Natural killer cell (primary cell): ENCODE measurements at regions not wholly inside any gene's neighbourhood (a gene's known extent, or its start where the extent isn't known, plus 50 kb on each side); places are given as distances from the start of the nearest gene placed in this dataset.

Source experiments
- ATAC-seq, 3 donors: fragments of 150-1000 bp in 2 of 3; fragments of 200-7000 bp in 1 of 3; cut with Tn5 transposase; 1 replicate in 1 of 3; 2 replicates in 2 of 3; pipeline ENCODE4 v1.10.0; 2021; ENCODE audit warnings: mild to moderate bottlenecking in 2 of 3, moderate library complexity in 2 of 3
- DNase-seq, 2 donors: peaks; one replicate each; pipeline versions ENCODE4 v3.0.0 to v3.0.0-alpha.2; 2013 to 2021; ENCODE audit warnings: mixed read lengths in 1 of 2
- H3K27ac ChIP-seq: one replicate; pipeline ENCODE4 v1.5.1; 2013; ENCODE audit warnings: mild to moderate bottlenecking, low read length
- H3K27me3 ChIP-seq: one replicate; pipeline ENCODE4 v1.6.1; 2013; ENCODE audit warnings: low read length; ENCODE audit not compliant: control insufficient read depth, insufficient read depth
- H3K36me3 ChIP-seq: one replicate; pipeline ENCODE4 v1.6.1; 2013; ENCODE audit warnings: low read length; ENCODE audit not compliant: control insufficient read depth, insufficient read depth
- H3K4me1 ChIP-seq: one replicate; pipeline ENCODE4 v1.6.1; 2013; ENCODE audit warnings: low read length; ENCODE audit not compliant: control insufficient read depth, insufficient read depth
- H3K4me3 ChIP-seq: one replicate; pipeline ENCODE4 v1.5.1; 2013; ENCODE audit warnings: low read length
- H3K9me3 ChIP-seq: one replicate; pipeline ENCODE4 v1.6.1; 2013; ENCODE audit warnings: low read length; ENCODE audit not compliant: control insufficient read depth, insufficient read depth
- H3K27ac Mint-ChIP-seq, 2 donors: one replicate each; pipeline ENCODE4 v1.8.0; 2022; ENCODE audit warnings: mild to moderate bottlenecking in 2 of 2, mixed read lengths in 2 of 2, moderate library complexity in 1 of 2
- H3K27me3 Mint-ChIP-seq, 2 donors: one replicate each; pipeline ENCODE4 v1.8.0; 2022; ENCODE audit warnings: low read depth in 2 of 2, mixed read lengths in 2 of 2
- H3K36me3 Mint-ChIP-seq: one replicate; pipeline ENCODE4 v1.8.0; 2022; ENCODE audit warnings: mixed read lengths
- H3K4me1 Mint-ChIP-seq, 2 donors: one replicate each; pipeline ENCODE4 v1.8.0; 2022; ENCODE audit warnings: mixed read lengths in 2 of 2
- H3K4me3 Mint-ChIP-seq: one replicate; pipeline ENCODE4 v1.8.0; 2022; ENCODE audit warnings: mild to moderate bottlenecking, moderate library complexity, mixed read lengths
- H3K9me3 Mint-ChIP-seq, 2 donors: one replicate each; pipeline ENCODE4 v1.8.0; 2022; ENCODE audit warnings: mixed read lengths in 2 of 2
- WGBS: methylation state at CpG from one replicate; pipeline ENCODE4 v1.1.7; 2013; ENCODE audit warnings: missing lambda C conversion rate; ENCODE audit not compliant: insufficient coverage; 5-methylcytosine and 5-hydroxymethylcytosine counted together
- intact Hi-C: fragments of 100-400 bp; cut with micrococcal nuclease; formaldehyde crosslinking; loops from one replicate; pipeline ENCODE4 v1.14.2; 2022
- TF ChIP-seq, protein P1 (sequence below): fragments of 200-600 bp; IDR thresholded peaks from one replicate; pipeline ENCODE4 v1.8.0; 2022; ENCODE audit warnings: antibody characterized with exemption

- 93% methylated on average over 10 of the region's 10 CpGs for WGBS
- intact Hi-C loops: no loop called here
- TF ChIP-seq, protein P1, sequence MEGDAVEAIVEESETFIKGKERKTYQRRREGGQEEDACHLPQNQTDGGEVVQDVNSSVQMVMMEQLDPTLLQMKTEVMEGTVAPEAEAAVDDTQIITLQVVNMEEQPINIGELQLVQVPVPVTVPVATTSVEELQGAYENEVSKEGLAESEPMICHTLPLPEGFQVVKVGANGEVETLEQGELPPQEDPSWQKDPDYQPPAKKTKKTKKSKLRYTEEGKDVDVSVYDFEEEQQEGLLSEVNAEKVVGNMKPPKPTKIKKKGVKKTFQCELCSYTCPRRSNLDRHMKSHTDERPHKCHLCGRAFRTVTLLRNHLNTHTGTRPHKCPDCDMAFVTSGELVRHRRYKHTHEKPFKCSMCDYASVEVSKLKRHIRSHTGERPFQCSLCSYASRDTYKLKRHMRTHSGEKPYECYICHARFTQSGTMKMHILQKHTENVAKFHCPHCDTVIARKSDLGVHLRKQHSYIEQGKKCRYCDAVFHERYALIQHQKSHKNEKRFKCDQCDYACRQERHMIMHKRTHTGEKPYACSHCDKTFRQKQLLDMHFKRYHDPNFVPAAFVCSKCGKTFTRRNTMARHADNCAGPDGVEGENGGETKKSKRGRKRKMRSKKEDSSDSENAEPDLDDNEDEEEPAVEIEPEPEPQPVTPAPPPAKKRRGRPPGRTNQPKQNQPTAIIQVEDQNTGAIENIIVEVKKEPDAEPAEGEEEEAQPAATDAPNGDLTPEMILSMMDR: no peak
- Histone ChIP-seq H3K9me3 (no peaks in the 10 kb centered on the region), H3K36me3 (no peaks in the 10 kb centered on the region), H3K27me3 (no peaks in the 10 kb centered on the region), H3K27ac (no peak overlapping the region), H3K4me1 (no peaks in the 10 kb centered on the region), H3K4me3 (no peak overlapping the region)
- no peaks in the 10 kb centered on the region for H3K9me3 Mint-ChIP-seq
- no peak overlapping the region for H3K4me3 Mint-ChIP-seq
- no peak overlapping the region for H3K27ac Mint-ChIP-seq
- no peaks in the 10 kb centered on the region for H3K4me1 Mint-ChIP-seq
- no peaks in the 10 kb centered on the region for H3K36me3 Mint-ChIP-seq
- no peaks in the 10 kb centered on the region for H3K27me3 Mint-ChIP-seq
- ATAC-seq (no peak), DNase-seq (no peak)
These were observed 73.7 kb downstream of the GADD45G start for GRCh38 chr9:89678396-89679015.

DNA sequence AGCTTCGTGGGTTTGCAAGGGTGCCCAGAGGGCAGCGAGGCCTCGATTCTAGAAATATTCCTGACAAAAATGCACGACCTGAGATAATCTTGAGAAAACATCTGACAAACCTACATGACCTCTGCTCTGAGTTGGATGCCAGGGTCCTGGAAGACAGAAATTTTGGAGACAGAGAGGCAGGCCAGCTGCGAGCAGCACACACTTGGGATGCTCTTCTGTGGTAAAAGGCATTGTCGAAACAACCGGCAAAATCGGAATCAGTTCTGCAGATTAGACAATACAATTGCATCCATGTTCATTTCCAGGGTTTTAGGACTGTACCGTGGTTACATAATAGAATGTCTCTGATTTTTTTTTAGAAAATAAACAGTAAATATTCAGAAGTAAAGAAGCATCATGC is 74.2 kb downstream of the GADD45G start:
- intact Hi-C loops: no loop called here
- H3K27me3 ChIP-seq: no peaks in the 10 kb centered on the region
- no peak overlapping the region for H3K27ac ChIP-seq
- WGBS: 92% methylated on average over 9 of the region's 9 CpGs
- no peak overlapping the region for H3K4me3 ChIP-seq
- ATAC-seq: no peak
- Mint-ChIP-seq H3K9me3 (no peaks in the 10 kb centered on the region), H3K4me1 (no peaks in the 10 kb centered on the region), H3K27me3 (no peaks in the 10 kb centered on the region), H3K4me3 (no peak overlapping the region), H3K27ac (no peak overlapping the region), H3K36me3 (no peaks in the 10 kb centered on the region)
- H3K9me3 ChIP-seq: no peaks in the 10 kb centered on the region
- no peaks in the 10 kb centered on the region for H3K36me3 ChIP-seq
- TF ChIP-seq, protein P1: no peak
- no peaks in the 10 kb centered on the region for H3K4me1 ChIP-seq
- no peak for DNase-seq

GRCh38 chr9:89679581-89679980 is 74.8 kb downstream of the GADD45G start:
- intact Hi-C loops: no loop called here
- Mint-ChIP-seq H3K27ac (no peak overlapping the region), H3K27me3 (no peaks in the 10 kb centered on the region), H3K4me1 (no peaks in the 10 kb centered on the region), H3K9me3 (no peaks in the 10 kb centered on the region), H3K4me3 (no peak overlapping the region), H3K36me3 (no peaks in the 10 kb centered on the region)
- ATAC-seq (no peak), DNase-seq (no peak)
- whole genome bisulfite sequencing: 89% methylated on average over 3 of the region's 3 CpGs
- Histone ChIP-seq H3K27ac (no peak overlapping the region), H3K4me3 (no peak overlapping the region), H3K27me3 (no peaks in the 10 kb centered on the region), H3K4me1 (no peaks in the 10 kb centered on the region), H3K36me3 (no peaks in the 10 kb centered on the region), H3K9me3 (no peaks in the 10 kb centered on the region)
- TF ChIP-seq, protein P1: no peak
